ENCODE measurements at regions not wholly inside any gene's neighbourhood (a gene's known extent, or its start where the extent isn't known, plus 50 kb on each side); places are given as distances from the start of the nearest gene placed in this dataset.
"Not testable (repeated sequence)": the region's sequence is repeated elsewhere in the genome, so short reads cannot be mapped to it uniquely, and the experiment has no call there.

GRCh38 chr6:28683945-28684538, 158.4 kb downstream of the GPX5 start:
- H3K36me3 ChIP-seq: no peaks in the 10 kb centered on the region
- DNase-seq: no peak
- H3K9me3 ChIP-seq: no peaks in the 10 kb centered on the region
- 32 to 47% (median 39%) methylated on average over 9 of the region's 9 CpGs for WGBS, 5 donors
- TF ChIP-seq POLR2AphosphoS5 (IDR thresholded peaks at IDR 0.05) (no peak), CTCF (IDR thresholded peaks at IDR 0.05 in 8 of 11, conservative IDR thresholded peaks at IDR 0.05 in 3 of 11) (peak in 10 of 11 experiments; percentile 18 to 58 (median 40)), POLR2A (IDR thresholded peaks at IDR 0.05) (no peak)
- no peak overlapping the region for H3K4me3 ChIP-seq
- H3K27ac ChIP-seq: no peak overlapping the region
- H3K27me3 ChIP-seq (replicated peaks in 1 of 7): peaks cover 0 to 86% (median 31%) of the 10 kb centered on the region in 7 donors
- intact Hi-C loops (cut with DNase I; ENCODE audit: low total_unique reads): loop anchor here (10.0 kb wide), 1 partner anchor 151 kb away; no protein-coding TSS in a partner anchor
- H3K4me1 ChIP-seq: peaks cover 0 to 9% (median 0%) of the 10 kb centered on the region in 6 donors

DNA sequence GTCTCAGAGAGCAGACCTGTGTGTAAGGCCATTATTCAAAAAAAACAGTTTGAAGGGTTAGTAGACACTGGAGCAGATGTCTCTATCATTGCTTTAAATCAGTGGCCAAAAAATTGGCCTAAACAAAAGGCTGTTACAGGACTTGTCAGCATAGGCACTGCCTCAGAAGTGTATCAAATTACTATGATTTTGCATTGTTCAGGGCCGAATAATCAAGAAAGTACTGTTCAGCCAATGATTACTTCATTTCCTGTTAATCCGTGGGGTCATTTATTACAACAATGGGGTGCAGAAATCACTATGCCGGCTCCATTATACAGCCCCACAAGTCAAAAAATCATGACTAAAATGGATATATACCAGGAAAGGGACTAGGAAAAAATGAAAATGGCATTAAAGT, 160.3 kb downstream of the GPX5 start:
- peak overlapping the region in 2 of 8 donors; percentile 4 to 15 for H3K4me3 ChIP-seq
- not testable (repeated sequence) for H3K4me1 ChIP-seq, H3K36me3 ChIP-seq, DNase-seq, H3K27ac ChIP-seq, H3K9me3 ChIP-seq
- 8 to 19% (median 11%) methylated on average over 3 of the region's 3 CpGs for WGBS, 5 donors
- H3K27me3 ChIP-seq (replicated peaks in 1 of 7): peaks cover 0 to 97% (median 25%) of the 10 kb centered on the region in 7 donors
- intact Hi-C loops (cut with DNase I; ENCODE audit: low total_unique reads): loop anchor here (10.0 kb wide), 1 partner anchor 149 kb away; no protein-coding TSS in a partner anchor

- peaks cover 0 to 97% (median 21%) of the 10 kb centered on the region in 7 donors for H3K27me3 ChIP-seq (replicated peaks in 1 of 7)
- TF ChIP-seq CTCF (IDR thresholded peaks at IDR 0.05 in 8 of 11, conservative IDR thresholded peaks at IDR 0.05 in 3 of 11): peak; percentile 57 to 86 (median 81)
- not testable (repeated sequence) for H3K4me1 ChIP-seq, H3K9me3 ChIP-seq, H3K36me3 ChIP-seq, H3K27ac ChIP-seq, DNase-seq
- intact Hi-C loops (cut with DNase I; ENCODE audit: low total_unique reads): loop anchor here (10.0 kb wide), 1 partner anchor 148 kb away; no protein-coding TSS in a partner anchor
- WGBS, 5 donors: 4 to 6% (median 6%) methylated on average over 11 of the region's 11 CpGs
- peak overlapping the region in 2 of 8 donors; percentile 4 to 15 for H3K4me3 ChIP-seq
Observed at GRCh38 chr6:28686446-28687027, 160.9 kb downstream of the GPX5 start.

- H3K4me1 ChIP-seq, H3K4me3 ChIP-seq, H3K9me3 ChIP-seq, H3K36me3 ChIP-seq, H3K27ac ChIP-seq, DNase-seq: not testable (repeated sequence)
- WGBS, 5 donors: 24 to 39% (median 33%) methylated on average over 7 of the region's 7 CpGs
- peaks cover 0 to 97% (median 17%) of the 10 kb centered on the region in 7 donors for H3K27me3 ChIP-seq (replicated peaks in 1 of 7)
- intact Hi-C loops (cut with DNase I; ENCODE audit: low total_unique reads): loop anchor here (10.0 kb wide), 1 partner anchor 147 kb away; no protein-coding TSS in a partner anchor
Observed at GRCh38 chr6:28687309-28687981, 161.8 kb downstream of the GPX5 start.

- not testable (repeated sequence) for DNase-seq, H3K27ac ChIP-seq, H3K4me3 ChIP-seq, H3K9me3 ChIP-seq, H3K36me3 ChIP-seq, H3K4me1 ChIP-seq
- H3K27me3 ChIP-seq (replicated peaks in 1 of 7): peaks cover 0 to 97% (median 39%) of the 10 kb centered on the region in 7 donors
- 29 to 40% (median 35%) methylated on average over 4 of the region's 4 CpGs for WGBS, 5 donors
- intact Hi-C loops (cut with DNase I; ENCODE audit: low total_unique reads): loop anchor here (10.0 kb wide), 1 partner anchor 893 kb away; the partner anchor contains the start of gene OR2H2
Observed at GRCh38 chr6:28691991-28692390, 166.3 kb downstream of the GPX5 start.
